Tibial nerve (tissue), 4 donors: ENCODE measurements at regions not wholly inside any gene's neighbourhood (a gene's known extent, or its start where the extent isn't known, plus 50 kb on each side); places are given as distances from the start of the nearest gene placed in this dataset.
A peak's percentile ranks its signal among the peaks of the same experiment; 100 is the strongest.

ENCODE experiments used
- DNase-seq, 2 donors: peaks; one replicate each; pipeline ENCODE4 v3.0.0-alpha.2; 2019; ENCODE audit warnings: low spot score in 2 of 2
- H3K27ac ChIP-seq, 4 donors: fragments of 200-600 bp; sonication (generic) in 3 of 4; one replicate each; pipeline ENCODE4 v1.5.1; 2017 to 2019; ENCODE audit warnings: mild to moderate bottlenecking in 1 of 4
- H3K27me3 ChIP-seq, 2 donors: fragments of 200-600 bp; sonication (generic) in 1 of 2; one replicate each; pipeline versions ENCODE4 v1.5.1 to v1.6.0; 2017 to 2019
- H3K36me3 ChIP-seq, 3 donors: fragments of 200-600 bp; sonication (generic); one replicate each; pipeline ENCODE4 v1.5.1; 2018 to 2019
- H3K4me1 ChIP-seq, 4 donors: fragments of 200-600 bp; sonication (generic) in 3 of 4; one replicate each; pipeline ENCODE4 v1.5.1; 2017 to 2019
- H3K4me3 ChIP-seq, 4 donors: fragments of 200-600 bp; sonication (generic) in 3 of 4; one replicate each; pipeline ENCODE4 v1.5.1; 2017 to 2019; ENCODE audit warnings: mild to moderate bottlenecking in 1 of 4, moderate library complexity in 1 of 4
- H3K9me3 ChIP-seq, 4 donors: fragments of 200-600 bp; sonication (generic) in 3 of 4; one replicate each; pipeline ENCODE4 v1.5.1; 2017 to 2019
- CTCF ChIP-seq, 5 experiments: fragments of 200-600 bp in 3 of 5; fragments of 450-650 bp in 2 of 5; sonication (generic) in 3 of 5; IDR thresholded peaks; one replicate each; pipeline ENCODE4 v1.5.1; 2016 to 2019; ENCODE audit warnings: antibody characterized with exemption in 5 of 5, mild to moderate bottlenecking in 3 of 5, moderate library complexity in 2 of 5
- EP300 ChIP-seq, 2 donors: sonication (generic); formaldehyde crosslinking; IDR thresholded peaks; one replicate each; pipeline ENCODE4 v1.6.1; 2017; ENCODE audit warnings: antibody characterized with exemption in 2 of 2, mild to moderate bottlenecking in 1 of 2
- POLR2A ChIP-seq, 2 donors: fragments of 450-650 bp; IDR thresholded peaks; one replicate each; pipeline ENCODE4 v1.6.1; 2017; ENCODE audit warnings: antibody characterized with exemption in 2 of 2, mild to moderate bottlenecking in 2 of 2, moderate library complexity in 2 of 2
- WGBS, 2 donors: methylation state at CpG; one replicate each; pipeline ENCODE4 v1.1.5; 2018; 5-methylcytosine and 5-hydroxymethylcytosine counted together

GRCh38 chr11:45368697-45369096, 82.6 kb upstream of the SYT13 start:
- H3K4me3 ChIP-seq, result no peak overlapping the region

DNA sequence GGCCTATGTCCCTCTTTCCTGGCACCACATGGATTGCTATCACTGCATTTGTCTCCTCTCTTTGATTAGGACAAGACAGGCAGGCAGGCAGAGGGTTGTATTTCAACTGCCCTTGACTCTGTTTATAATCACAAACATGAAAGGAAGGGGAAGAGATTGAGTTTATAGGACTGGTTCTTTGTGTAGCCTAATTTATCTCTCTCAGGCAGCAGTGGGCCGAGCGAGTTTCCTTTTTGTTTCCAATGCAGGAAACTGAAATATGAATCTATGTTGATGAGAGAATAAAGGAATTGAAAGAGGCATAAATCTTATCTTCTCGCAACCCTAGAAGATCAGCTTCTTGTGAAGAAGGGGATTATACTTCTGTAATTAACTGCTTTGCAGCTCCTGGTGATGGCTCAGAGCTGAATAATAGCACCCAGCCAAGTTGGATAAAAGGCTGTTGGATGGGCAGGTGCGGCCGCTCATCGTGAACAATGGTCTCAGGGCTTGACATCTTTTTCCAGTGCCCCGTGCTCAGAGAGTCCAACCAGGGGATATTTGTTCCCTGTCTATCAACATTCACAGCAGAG, 80.6 kb upstream of the SYT13 start:
- Histone ChIP-seq H3K36me3 (no peaks in the 10 kb centered on the region), H3K9me3 (no peaks in the 10 kb centered on the region), H3K4me1 (peaks cover 0 to 9% (median 0%) of the 10 kb centered on the region in 4 donors), H3K27ac (peak overlapping the region in 2 of 4 donors; percentile 41 to 51), H3K27me3 (peaks cover 0 to 18% of the 10 kb centered on the region in 2 donors), H3K4me3 (no peak overlapping the region)
- no peak for DNase-seq
- TF ChIP-seq EP300 (IDR thresholded peaks at IDR 0.05) (no peak), CTCF (IDR thresholded peaks at IDR 0.05) (no peak), POLR2A (IDR thresholded peaks at IDR 0.05) (no peak)
- 70 to 75% methylated on average over 7 of the region's 7 CpGs for WGBS, 2 donors

More at GRCh38 chr11:45368697-45369096, 82.6 kb upstream of the SYT13 start:
- H3K9me3 ChIP-seq, result no peaks in the 10 kb centered on the region
- peaks cover 0 to 10% (median 0%) of the 10 kb centered on the region in 4 donors for H3K4me1 ChIP-seq
- peaks cover 0 to 25% of the 10 kb centered on the region in 2 donors for H3K27me3 ChIP-seq
- no peaks in the 10 kb centered on the region for H3K36me3 ChIP-seq
- TF ChIP-seq CTCF (IDR thresholded peaks at IDR 0.05) (no peak), EP300 (IDR thresholded peaks at IDR 0.05) (no peak), POLR2A (IDR thresholded peaks at IDR 0.05) (no peak)
- WGBS, 2 donors, result 84 to 90% methylated on average over 5 of the region's 5 CpGs
- DNase-seq, result no peak
- H3K27ac ChIP-seq, result no peak overlapping the region

GRCh38 chr11:45365961-45366618, 79.9 kb upstream of the SYT13 start:
- peak overlapping the region in 2 of 4 donors; percentile 41 to 51 for H3K27ac ChIP-seq
- H3K9me3 ChIP-seq, result no peaks in the 10 kb centered on the region
- WGBS, 2 donors, result 49 to 55% methylated on average over 16 of the region's 16 CpGs
- peaks cover 0 to 3% (median 0%) of the 10 kb centered on the region in 4 donors for H3K4me1 ChIP-seq
- H3K4me3 ChIP-seq, result no peak overlapping the region
- peaks cover 0 to 13% of the 10 kb centered on the region in 2 donors for H3K27me3 ChIP-seq
- no peak for DNase-seq
- no peaks in the 10 kb centered on the region for H3K36me3 ChIP-seq
- TF ChIP-seq CTCF (IDR thresholded peaks at IDR 0.05) (no peak), EP300 (IDR thresholded peaks at IDR 0.05) (no peak), POLR2A (IDR thresholded peaks at IDR 0.05) (no peak)

GRCh38 chr11:45362636-45363035, 76.5 kb upstream of the SYT13 start:
- no peaks in the 10 kb centered on the region for H3K27me3 ChIP-seq
- no peak overlapping the region for H3K4me3 ChIP-seq
- H3K9me3 ChIP-seq, result no peaks in the 10 kb centered on the region
- no peak overlapping the region for H3K27ac ChIP-seq
- TF ChIP-seq EP300 (IDR thresholded peaks at IDR 0.05) (no peak), POLR2A (IDR thresholded peaks at IDR 0.05) (no peak), CTCF (IDR thresholded peaks at IDR 0.05) (no peak)
- no peaks in the 10 kb centered on the region for H3K4me1 ChIP-seq
- DNase-seq, result no peak
- WGBS, 2 donors, result 47 to 51% methylated on average over 3 of the region's 3 CpGs
- no peaks in the 10 kb centered on the region for H3K36me3 ChIP-seq

DNA sequence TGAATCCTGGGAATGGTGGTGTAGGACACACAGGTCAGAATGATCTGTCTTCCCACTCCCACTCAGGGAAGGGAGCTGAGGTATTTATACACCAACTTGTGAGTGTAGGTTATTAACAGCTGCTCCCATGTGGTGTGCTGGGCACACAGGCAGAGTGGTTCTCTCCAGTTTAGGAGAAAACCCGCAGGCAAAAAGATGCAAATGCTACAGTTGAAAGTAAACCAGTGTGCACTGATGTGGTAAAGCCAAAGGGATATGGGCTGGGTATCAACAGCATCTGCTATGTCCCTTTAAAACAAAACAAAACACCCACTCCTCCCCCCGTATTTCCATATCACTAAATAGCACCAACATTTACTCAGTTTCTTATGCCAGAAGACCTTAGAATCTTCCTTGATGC, 75.4 kb upstream of the SYT13 start:
- WGBS, 2 donors, result 74% methylated on average over 2 of the region's 2 CpGs
- H3K4me1 ChIP-seq, result no peaks in the 10 kb centered on the region
- no peaks in the 10 kb centered on the region for H3K36me3 ChIP-seq
- no peak overlapping the region for H3K27ac ChIP-seq
- TF ChIP-seq POLR2A (IDR thresholded peaks at IDR 0.05) (no peak), EP300 (IDR thresholded peaks at IDR 0.05) (no peak), CTCF (IDR thresholded peaks at IDR 0.05) (no peak)
- no peak for DNase-seq
- H3K4me3 ChIP-seq, result no peak overlapping the region
- H3K27me3 ChIP-seq, result no peaks in the 10 kb centered on the region
- no peaks in the 10 kb centered on the region for H3K9me3 ChIP-seq
